ENCODE measurements at regions not wholly inside any gene's neighbourhood (a gene's known extent, or its start where the extent isn't known, plus 50 kb on each side); places are given as distances from the start of the nearest gene placed in this dataset.

DNA sequence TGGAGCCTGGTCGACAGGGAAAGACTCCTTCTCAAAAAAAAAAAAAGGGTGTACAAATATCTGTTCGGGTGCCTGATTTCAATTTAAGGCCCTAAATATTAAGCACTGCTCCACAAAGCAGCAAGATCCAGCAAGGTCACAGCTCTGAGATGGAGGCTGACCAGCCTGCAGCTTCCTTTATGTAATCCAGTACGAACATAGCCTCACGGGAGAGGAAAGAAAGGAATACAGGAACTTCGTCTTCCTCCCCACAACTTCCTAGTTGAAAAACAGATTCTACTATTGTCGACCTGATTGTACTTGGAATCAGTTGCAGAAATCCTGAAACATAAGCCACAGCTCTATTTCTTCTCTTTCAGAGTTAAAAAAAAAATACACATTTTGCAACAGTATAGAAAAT lies 53.5 kb upstream of the TBC1D9 start:
- Histone ChIP-seq H3K4me1 (no peaks in the 10 kb centered on the region), H3K27ac (no peak overlapping the region), H3K4me3 (no peak overlapping the region), H3K9me3 (no peaks in the 10 kb centered on the region), H3K4me2 (no peak overlapping the region)
- ChIA-PET POLR2A (no interaction called here), CTCF (interaction anchor here (0.6 kb wide), 1 partner anchor 74 kb away, joined by 4 read pairs; no protein-coding TSS in a partner anchor)
- 52% methylated on average over 6 of the region's 6 CpGs for WGBS (ENCODE audit: missing lambda C conversion rate)
- DNase-seq (ENCODE audit: low read depth in 1 of 2, low spot score in 1 of 2): no peak
- FAIRE-seq: no peak
- ATAC-seq: no peak
- TF ChIP-seq NR3C1 (IDR thresholded peaks at IDR 0.05) (no peak), ZSCAN20 (CRISPR knock-in tag; IDR thresholded peaks at IDR 0.05) (no peak)

DNA sequence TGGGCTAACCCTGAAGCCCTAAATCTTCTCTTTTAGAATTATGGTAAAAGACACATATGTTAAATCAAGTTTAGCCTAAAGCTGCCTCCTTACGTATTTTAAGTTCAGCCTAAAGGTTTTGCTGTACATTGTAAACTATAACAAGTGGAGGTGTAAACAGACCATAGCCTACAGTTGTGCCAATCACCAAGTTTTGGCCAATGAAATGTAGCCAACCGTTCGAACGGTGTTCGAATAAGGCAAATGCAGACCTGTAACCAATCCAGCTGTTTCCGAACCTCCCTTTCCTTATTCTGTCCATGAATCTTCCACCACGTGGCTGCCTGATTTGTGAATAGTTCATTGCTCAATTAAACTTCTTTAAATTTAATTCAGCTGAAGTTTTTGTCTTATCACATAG lies 52.1 kb upstream of the TBC1D9 start:
- ATAC-seq (no peak), DNase-seq (ENCODE audit: low read depth in 1 of 2, low spot score in 1 of 2) (no peak), FAIRE-seq (no peak)
- H3K27ac ChIP-seq: no peak overlapping the region
- POLR2A ChIA-PET: no interaction called here
- H3K9me3 ChIP-seq: no peaks in the 10 kb centered on the region
- H3K4me1 ChIP-seq: no peaks in the 10 kb centered on the region
- no peak overlapping the region for H3K4me3 ChIP-seq
- 68% methylated on average over 7 of the region's 7 CpGs for WGBS (ENCODE audit: missing lambda C conversion rate)
- TF ChIP-seq GATA3 (IDR thresholded peaks at IDR 0.05; ENCODE audit: borderline replicate concordance) (no peak), TFCP2L1 (CRISPR knock-in tag; IDR thresholded peaks at IDR 0.05) (no peak), FOSL2 (IDR thresholded peaks at IDR 0.05) (no peak), FOSL2 (CRISPR knock-in tag; IDR thresholded peaks at IDR 0.05) (no peak), KDM1A (IDR thresholded peaks at IDR 0.05; ENCODE audit: low read depth) (no peak), HOXA7 (CRISPR knock-in tag; IDR thresholded peaks at IDR 0.05) (no peak), EP300 (IDR thresholded peaks at IDR 0.05) (no peak), PHF8 (IDR thresholded peaks at IDR 0.05; ENCODE audit: borderline replicate concordance, low read depth) (no peak), HEYL (CRISPR knock-in tag; IDR thresholded peaks at IDR 0.05) (no peak), CBX2 (IDR thresholded peaks at IDR 0.05; ENCODE audit: borderline replicate concordance, low read depth) (no peak), ZFP36 (IDR thresholded peaks at IDR 0.05; ENCODE audit: borderline replicate concordance, partially characterized antibody) (no peak), HOXB5 (CRISPR knock-in tag; IDR thresholded peaks at IDR 0.05) (no peak), RAD21 (conservative IDR thresholded peaks at IDR 0.05 in 1 of 2, IDR thresholded peaks at IDR 0.05 in 1 of 2) (no peak), EHF (CRISPR knock-in tag; IDR thresholded peaks at IDR 0.05) (no peak), NR3C1 (IDR thresholded peaks at IDR 0.05) (no peak), USF2 (IDR thresholded peaks at IDR 0.05) (no peak)
- TF ChIP-seq, protein P1, sequence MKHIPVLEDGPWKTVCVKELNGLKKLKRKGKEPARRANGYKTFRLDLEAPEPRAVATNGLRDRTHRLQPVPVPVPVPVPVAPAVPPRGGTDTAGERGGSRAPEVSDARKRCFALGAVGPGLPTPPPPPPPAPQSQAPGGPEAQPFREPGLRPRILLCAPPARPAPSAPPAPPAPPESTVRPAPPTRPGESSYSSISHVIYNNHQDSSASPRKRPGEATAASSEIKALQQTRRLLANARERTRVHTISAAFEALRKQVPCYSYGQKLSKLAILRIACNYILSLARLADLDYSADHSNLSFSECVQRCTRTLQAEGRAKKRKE (CRISPR knock-in tag; IDR thresholded peaks at IDR 0.05; ENCODE audit: low read depth): no peak
- CTCF ChIA-PET: no interaction called here
- no peak overlapping the region for H3K4me2 ChIP-seq

GRCh38 chr4:140807491-140808252 lies 51.5 kb upstream of the TBC1D9 start:
- 45% methylated on average over 6 of the region's 6 CpGs for WGBS (ENCODE audit: missing lambda C conversion rate)
- Histone ChIP-seq H3K4me1 (no peaks in the 10 kb centered on the region), H3K27ac (no peak overlapping the region), H3K4me2 (no peak overlapping the region), H3K9me3 (no peaks in the 10 kb centered on the region), H3K4me3 (no peak overlapping the region)
- DNase-seq (ENCODE audit: low read depth in 1 of 2, low spot score in 1 of 2): no peak
- FAIRE-seq: no peak
- ChIA-PET CTCF (no interaction called here), POLR2A (no interaction called here)
- TF ChIP-seq, protein P2, sequence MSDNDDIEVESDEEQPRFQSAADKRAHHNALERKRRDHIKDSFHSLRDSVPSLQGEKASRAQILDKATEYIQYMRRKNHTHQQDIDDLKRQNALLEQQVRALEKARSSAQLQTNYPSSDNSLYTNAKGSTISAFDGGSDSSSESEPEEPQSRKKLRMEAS (IDR thresholded peaks at IDR 0.05): no peak
- no peak for ATAC-seq

DNA sequence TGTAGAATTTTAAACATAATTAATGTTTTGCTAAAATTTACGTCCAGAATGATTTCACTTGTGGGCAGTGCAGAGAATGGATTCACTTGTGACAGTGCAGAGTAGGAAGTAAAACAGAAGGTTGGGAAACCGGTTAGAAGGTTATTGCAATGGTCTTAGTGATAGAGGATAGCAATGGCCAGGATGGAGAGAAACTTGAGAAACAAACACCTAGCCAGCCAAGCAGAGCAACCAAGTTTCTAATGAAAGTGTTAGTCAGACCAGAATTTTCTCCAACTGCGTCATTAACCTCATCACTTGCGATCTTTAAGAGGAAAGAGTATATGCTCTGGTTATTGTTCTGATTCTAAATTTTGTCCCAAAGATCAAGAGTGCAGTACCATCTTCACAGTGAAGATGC lies 50.0 kb upstream of the TBC1D9 start:
- 74% methylated on average over 4 of the region's 4 CpGs for WGBS (ENCODE audit: missing lambda C conversion rate)
- Histone ChIP-seq H3K27ac (no peak overlapping the region), H3K4me3 (no peak overlapping the region), H3K9me3 (no peaks in the 10 kb centered on the region), H3K4me2 (no peak overlapping the region), H3K4me1 (no peaks in the 10 kb centered on the region)
- FAIRE-seq: no peak
- ChIA-PET CTCF (no interaction called here), POLR2A (no interaction called here)
- DNase-seq (ENCODE audit: low read depth in 1 of 2, low spot score in 1 of 2): no peak
- no peak for TF ChIP-seq NFE2L2 (conservative IDR thresholded peaks at IDR 0.05; ENCODE audit: low read length)
- TF ChIP-seq, protein P2 (IDR thresholded peaks at IDR 0.05): no peak
- TF ChIP-seq CEBPB (IDR thresholded peaks at IDR 0.05): no peak
- TF ChIP-seq GATA3 (IDR thresholded peaks at IDR 0.05; ENCODE audit: borderline replicate concordance): no peak
- no peak for TF ChIP-seq PHF8 (IDR thresholded peaks at IDR 0.05; ENCODE audit: borderline replicate concordance, low read depth)
- TF ChIP-seq RARB (CRISPR knock-in tag; IDR thresholded peaks at IDR 0.05): no peak
- TF ChIP-seq, protein P3, sequence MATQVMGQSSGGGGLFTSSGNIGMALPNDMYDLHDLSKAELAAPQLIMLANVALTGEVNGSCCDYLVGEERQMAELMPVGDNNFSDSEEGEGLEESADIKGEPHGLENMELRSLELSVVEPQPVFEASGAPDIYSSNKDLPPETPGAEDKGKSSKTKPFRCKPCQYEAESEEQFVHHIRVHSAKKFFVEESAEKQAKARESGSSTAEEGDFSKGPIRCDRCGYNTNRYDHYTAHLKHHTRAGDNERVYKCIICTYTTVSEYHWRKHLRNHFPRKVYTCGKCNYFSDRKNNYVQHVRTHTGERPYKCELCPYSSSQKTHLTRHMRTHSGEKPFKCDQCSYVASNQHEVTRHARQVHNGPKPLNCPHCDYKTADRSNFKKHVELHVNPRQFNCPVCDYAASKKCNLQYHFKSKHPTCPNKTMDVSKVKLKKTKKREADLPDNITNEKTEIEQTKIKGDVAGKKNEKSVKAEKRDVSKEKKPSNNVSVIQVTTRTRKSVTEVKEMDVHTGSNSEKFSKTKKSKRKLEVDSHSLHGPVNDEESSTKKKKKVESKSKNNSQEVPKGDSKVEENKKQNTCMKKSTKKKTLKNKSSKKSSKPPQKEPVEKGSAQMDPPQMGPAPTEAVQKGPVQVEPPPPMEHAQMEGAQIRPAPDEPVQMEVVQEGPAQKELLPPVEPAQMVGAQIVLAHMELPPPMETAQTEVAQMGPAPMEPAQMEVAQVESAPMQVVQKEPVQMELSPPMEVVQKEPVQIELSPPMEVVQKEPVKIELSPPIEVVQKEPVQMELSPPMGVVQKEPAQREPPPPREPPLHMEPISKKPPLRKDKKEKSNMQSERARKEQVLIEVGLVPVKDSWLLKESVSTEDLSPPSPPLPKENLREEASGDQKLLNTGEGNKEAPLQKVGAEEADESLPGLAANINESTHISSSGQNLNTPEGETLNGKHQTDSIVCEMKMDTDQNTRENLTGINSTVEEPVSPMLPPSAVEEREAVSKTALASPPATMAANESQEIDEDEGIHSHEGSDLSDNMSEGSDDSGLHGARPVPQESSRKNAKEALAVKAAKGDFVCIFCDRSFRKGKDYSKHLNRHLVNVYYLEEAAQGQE (IDR thresholded peaks at IDR 0.05): no peak
- TF ChIP-seq ZSCAN20 (CRISPR knock-in tag; IDR thresholded peaks at IDR 0.05): no peak
- no peak for ATAC-seq
